ENCODE measurements at regions not wholly inside any gene's neighbourhood (a gene's known extent, or its start where the extent isn't known, plus 50 kb on each side); places are given as distances from the start of the nearest gene placed in this dataset.

- TF ChIP-seq, protein P1, sequence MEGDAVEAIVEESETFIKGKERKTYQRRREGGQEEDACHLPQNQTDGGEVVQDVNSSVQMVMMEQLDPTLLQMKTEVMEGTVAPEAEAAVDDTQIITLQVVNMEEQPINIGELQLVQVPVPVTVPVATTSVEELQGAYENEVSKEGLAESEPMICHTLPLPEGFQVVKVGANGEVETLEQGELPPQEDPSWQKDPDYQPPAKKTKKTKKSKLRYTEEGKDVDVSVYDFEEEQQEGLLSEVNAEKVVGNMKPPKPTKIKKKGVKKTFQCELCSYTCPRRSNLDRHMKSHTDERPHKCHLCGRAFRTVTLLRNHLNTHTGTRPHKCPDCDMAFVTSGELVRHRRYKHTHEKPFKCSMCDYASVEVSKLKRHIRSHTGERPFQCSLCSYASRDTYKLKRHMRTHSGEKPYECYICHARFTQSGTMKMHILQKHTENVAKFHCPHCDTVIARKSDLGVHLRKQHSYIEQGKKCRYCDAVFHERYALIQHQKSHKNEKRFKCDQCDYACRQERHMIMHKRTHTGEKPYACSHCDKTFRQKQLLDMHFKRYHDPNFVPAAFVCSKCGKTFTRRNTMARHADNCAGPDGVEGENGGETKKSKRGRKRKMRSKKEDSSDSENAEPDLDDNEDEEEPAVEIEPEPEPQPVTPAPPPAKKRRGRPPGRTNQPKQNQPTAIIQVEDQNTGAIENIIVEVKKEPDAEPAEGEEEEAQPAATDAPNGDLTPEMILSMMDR (IDR thresholded peaks at IDR 0.05; ENCODE audit: low read depth, low read length): no peak
- no peak for DNase-seq (ENCODE audit: extremely low read depth, low read depth)
Measured at GRCh38 chr4:18529482-18529881, 507.9 kb upstream of the LCORL start.

DNA sequence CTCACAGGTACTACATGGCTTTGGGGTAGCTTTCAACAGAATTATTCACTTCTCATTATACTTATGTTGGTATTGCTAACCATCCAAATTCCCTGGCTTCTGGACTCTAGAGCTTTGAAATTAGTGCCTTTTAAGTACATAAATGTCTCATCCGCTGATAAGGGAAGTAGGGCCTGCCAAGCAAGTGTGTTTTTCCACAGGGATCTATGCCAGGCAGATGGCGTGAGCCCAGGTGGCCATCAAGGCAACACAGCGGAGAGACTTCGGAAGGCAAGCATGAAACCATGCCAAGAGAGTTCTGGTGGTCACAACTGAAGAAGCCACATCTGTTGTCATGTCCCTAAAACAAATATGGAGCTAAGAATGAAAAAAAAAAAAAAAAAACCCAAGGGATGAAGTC lies 503.1 kb upstream of the LCORL start:
- TF ChIP-seq, protein P1 (IDR thresholded peaks at IDR 0.05; ENCODE audit: low read depth, low read length): no peak
- no peak for DNase-seq (ENCODE audit: extremely low read depth, low read depth)

DNA sequence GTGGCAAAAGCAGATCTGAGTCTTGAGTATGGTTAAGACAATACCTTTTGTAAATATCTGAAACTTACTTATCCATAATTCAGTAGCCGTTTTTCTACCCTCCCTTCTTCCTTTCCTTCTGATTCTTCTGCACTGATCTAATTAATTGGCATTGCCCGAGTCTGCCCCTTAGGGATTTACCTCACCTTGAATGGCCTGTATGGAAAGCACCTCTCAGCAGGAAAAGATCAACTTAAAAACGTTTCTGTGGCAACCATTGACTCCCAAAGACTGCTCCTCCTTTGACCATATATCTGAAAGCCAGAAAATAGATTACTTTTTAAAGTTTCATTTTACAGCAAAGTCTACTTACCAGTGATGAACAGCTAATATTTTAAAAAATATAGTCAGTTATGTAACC lies 496.5 kb upstream of the LCORL start:
- no peak for DNase-seq (ENCODE audit: extremely low read depth, low read depth)
- TF ChIP-seq, protein P1 (IDR thresholded peaks at IDR 0.05; ENCODE audit: low read depth, low read length): no peak

DNA sequence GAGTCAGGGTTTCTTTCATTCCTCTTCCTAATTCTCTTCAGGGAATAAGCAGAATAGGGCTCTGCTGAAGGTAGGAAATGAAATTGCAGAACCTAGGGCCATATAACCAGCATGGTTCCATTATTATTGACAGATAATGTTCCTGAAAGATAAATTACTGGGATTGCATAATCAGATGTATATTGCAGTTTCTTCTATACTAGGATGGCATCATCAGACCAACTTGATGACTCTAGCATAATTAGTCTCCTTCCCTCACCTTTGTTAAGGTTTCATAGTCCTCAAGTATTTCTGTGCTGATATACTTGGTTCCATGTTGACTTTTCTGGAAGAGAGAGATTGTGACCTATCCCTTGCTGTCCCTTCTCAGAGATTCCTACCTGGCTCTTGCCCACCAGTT lies 492.3 kb upstream of the LCORL start:
- no peak for DNase-seq (ENCODE audit: extremely low read depth, low read depth)
- TF ChIP-seq, protein P1 (IDR thresholded peaks at IDR 0.05; ENCODE audit: low read depth, low read length): no peak

GRCh38 chr4:18512718-18513117 lies 491.2 kb upstream of the LCORL start:
- TF ChIP-seq, protein P1 (IDR thresholded peaks at IDR 0.05; ENCODE audit: low read depth, low read length): no peak

GRCh38 chr4:18511727-18512126 lies 490.2 kb upstream of the LCORL start:
- TF ChIP-seq, protein P1 (IDR thresholded peaks at IDR 0.05; ENCODE audit: low read depth, low read length): no peak

More at GRCh38 chr4:18512718-18513117, 491.2 kb upstream of the LCORL start:
- no peak for DNase-seq (ENCODE audit: extremely low read depth, low read depth)

DNA sequence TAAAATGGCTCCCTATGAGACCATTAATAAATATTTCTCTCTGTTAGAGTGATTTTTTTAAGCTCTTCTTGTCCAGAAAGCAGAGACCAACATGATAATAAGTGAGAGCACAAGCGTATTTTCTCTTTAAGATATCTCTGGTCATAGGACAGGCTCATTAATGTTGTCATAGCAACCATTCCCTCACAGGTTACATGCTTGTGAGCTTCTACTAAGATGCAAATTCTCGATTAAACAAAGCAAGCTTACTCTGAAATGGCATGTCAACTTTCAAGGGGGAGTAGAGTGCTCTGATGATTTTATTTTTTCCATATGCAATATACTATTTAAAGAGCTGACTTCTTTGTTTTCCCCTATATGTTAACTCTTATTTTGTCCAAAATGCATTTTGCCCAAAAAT lies 487.2 kb upstream of the LCORL start:
- DNase-seq (ENCODE audit: extremely low read depth, low read depth): no peak
- TF ChIP-seq, protein P1 (IDR thresholded peaks at IDR 0.05; ENCODE audit: low read depth, low read length): no peak

More at GRCh38 chr4:18511727-18512126, 490.2 kb upstream of the LCORL start:
- no peak for DNase-seq (ENCODE audit: extremely low read depth, low read depth)

Data from AG09319 (cell line).